ENCODE measurements at regions not wholly inside any gene's neighbourhood (a gene's known extent, or its start where the extent isn't known, plus 50 kb on each side); places are given as distances from the start of the nearest gene placed in this dataset.

DNA sequence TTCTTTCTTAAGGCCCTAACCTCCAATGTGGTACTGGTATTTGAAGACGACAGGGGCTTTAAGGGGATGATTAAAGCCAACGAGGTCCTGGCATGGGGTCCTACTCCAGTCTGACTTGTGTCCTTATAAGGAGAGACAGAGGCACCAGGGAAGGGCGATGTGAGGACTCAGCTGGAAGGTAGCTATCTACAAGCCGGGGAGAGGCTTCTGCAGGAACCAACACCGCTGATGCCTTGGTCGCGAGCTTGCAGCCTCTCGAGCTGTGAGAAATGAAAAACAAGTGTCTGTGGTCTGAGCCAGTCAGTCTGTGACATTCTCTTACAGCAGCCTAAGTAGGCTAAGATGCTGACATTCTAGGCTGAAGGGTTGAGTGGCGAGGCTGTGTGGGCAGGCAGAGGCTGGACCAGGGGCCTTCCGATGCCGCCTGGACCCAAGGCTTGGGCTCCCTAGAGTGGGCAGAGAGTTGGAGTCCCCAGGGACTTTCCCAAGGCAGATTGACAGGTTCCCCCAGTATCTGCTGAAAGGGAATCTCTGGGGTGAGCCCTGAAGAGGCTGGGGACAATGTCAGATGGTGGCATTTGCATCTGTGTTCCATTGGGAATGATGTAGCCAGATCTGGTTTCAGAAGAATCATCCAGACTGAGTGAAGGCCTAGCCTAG, 322.9 kb upstream of the HS6ST1 start:
- H3K9me3 Mint-ChIP-seq, result no peaks in the 10 kb centered on the region
- ChIA-PET POLR2A (no interaction called here), CTCF (no interaction called here)
- no peak overlapping the region for H3K4me3 Mint-ChIP-seq
- H3K27ac Mint-ChIP-seq, result no peak overlapping the region
- no peaks in the 10 kb centered on the region for H3K4me1 Mint-ChIP-seq
- peak; percentile 4 for DNase-seq
- peaks cover 2% of the 10 kb centered on the region for H3K27me3 Mint-ChIP-seq
- no peaks in the 10 kb centered on the region for H3K36me3 Mint-ChIP-seq (ENCODE audit: low read depth)

DNA sequence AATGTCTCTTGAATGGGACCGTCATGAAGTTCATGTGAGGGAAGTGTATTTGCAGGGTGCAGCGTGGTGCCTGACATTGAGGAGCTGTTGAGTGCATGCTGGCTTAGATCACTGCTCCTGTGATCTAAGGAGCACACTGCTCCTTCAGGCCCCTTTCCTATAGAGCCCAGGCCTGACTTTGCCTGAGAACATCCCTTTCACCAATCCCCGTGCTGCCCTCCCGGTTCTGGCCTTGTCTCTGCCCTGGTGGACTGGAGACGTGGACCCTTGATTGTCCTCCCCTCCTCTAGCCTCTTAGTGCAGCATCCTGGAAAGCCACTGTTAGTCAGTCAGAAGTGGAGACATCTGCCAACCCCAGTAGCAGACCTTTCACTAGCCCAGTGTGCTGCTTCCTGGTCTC, 323.6 kb upstream of the HS6ST1 start:
- DNase-seq, result peak; percentile 11
- ChIA-PET POLR2A (no interaction called here), CTCF (no interaction called here)
- Mint-ChIP-seq H3K27ac (no peak overlapping the region), H3K9me3 (no peaks in the 10 kb centered on the region), H3K36me3 (ENCODE audit: low read depth) (no peaks in the 10 kb centered on the region), H3K4me1 (no peaks in the 10 kb centered on the region), H3K4me3 (no peak overlapping the region), H3K27me3 (peaks cover 1% of the 10 kb centered on the region)

DNA sequence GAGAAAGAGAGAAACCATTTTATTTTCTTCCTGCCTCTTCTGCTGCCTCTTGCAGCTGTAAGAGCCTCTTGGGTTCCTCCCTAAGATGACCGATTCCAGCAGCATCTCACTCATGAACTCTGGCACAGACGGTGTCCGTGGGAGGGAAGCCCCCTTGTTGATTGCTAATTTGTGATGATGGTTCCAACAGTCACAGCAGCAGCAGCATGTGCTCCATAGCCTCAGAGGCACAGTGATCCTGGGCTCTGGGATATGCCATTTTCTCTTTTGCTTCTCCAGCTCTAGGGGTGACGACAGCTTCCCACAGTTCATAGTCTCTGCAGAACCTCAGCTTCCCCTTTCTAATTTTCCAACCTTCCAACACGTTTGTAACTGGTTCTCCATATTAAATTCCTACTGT, 324.2 kb upstream of the HS6ST1 start:
- no peaks in the 10 kb centered on the region for H3K36me3 Mint-ChIP-seq (ENCODE audit: low read depth)
- no peaks in the 10 kb centered on the region for H3K4me1 Mint-ChIP-seq
- no peak overlapping the region for H3K27ac Mint-ChIP-seq
- no peak overlapping the region for H3K4me3 Mint-ChIP-seq
- peak; percentile 9 for DNase-seq
- POLR2A ChIA-PET, result no interaction called here
- no peaks in the 10 kb centered on the region for H3K9me3 Mint-ChIP-seq
- CTCF ChIA-PET, result no interaction called here
- no peaks in the 10 kb centered on the region for H3K27me3 Mint-ChIP-seq

DNA sequence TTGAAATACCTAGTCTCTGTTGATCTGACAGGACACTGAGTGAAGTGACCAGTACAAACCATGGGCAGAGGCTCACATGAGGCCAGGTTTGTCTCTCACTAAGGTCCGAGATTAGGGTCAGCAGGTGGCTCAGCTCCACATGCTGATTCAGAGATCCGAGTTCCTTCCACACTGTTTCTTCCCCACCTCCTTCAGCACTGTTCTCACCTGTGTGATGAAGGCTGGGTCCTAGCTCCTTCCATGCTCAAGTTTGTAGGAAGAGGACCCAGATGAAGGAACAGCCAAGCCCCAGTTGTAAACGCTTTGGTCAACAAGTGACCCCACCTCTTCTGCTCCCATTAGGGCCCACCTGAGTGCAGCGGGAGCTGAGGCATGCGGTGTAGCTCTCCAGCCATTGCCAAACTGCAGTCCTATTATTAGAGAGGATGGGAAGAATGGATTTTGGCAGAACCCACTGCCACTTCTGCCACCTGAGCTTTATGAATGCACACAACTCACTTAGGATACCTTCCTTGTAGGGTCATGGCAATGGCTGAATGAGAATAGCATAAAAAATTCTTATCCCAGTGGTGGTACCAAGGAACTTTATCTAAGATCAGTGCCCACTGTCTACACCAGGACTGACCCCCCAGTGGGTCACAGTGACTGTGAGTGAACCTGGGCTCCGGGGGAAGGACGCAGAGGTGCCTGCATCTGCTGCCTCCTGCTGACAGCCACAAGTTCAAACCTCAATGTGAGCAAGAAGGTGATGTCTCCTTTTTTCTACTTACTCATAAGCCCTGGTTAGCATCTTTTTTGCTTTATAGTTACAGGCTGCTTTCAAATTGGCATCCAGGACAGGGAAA, 324.8 kb upstream of the HS6ST1 start:
- Mint-ChIP-seq H3K4me1 (no peaks in the 10 kb centered on the region), H3K4me3 (no peak overlapping the region), H3K27me3 (no peaks in the 10 kb centered on the region), H3K36me3 (ENCODE audit: low read depth) (no peaks in the 10 kb centered on the region), H3K9me3 (no peaks in the 10 kb centered on the region), H3K27ac (no peak overlapping the region)
- POLR2A ChIA-PET, result no interaction called here
- CTCF ChIA-PET, result no interaction called here
- DNase-seq, result peak; percentile 4

DNA sequence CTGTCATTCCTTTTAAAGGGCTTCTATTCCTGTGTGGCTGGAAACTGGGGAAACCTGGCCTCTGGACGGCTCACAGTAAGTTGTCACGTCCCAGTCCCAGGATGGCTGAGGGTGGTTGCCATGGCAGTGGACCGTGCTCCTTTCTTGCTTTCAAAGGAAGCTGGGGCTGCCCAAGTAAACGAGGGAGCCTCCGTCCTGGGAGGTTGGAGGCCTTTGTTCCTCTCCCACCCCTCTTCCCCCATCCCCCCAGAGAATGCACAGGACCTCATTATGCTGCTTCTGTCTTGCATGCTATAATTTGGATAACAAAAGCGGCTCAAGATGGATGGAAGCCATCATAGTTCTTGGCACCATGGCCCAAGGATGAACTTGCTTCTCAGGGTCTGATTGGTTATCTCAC, 325.5 kb upstream of the HS6ST1 start:
- no peaks in the 10 kb centered on the region for H3K4me1 Mint-ChIP-seq
- H3K27me3 Mint-ChIP-seq, result no peaks in the 10 kb centered on the region
- ChIA-PET CTCF (no interaction called here), POLR2A (no interaction called here)
- no peaks in the 10 kb centered on the region for H3K36me3 Mint-ChIP-seq (ENCODE audit: low read depth)
- H3K27ac Mint-ChIP-seq, result no peak overlapping the region
- H3K4me3 Mint-ChIP-seq, result no peak overlapping the region
- peak; percentile 10 for DNase-seq
- H3K9me3 Mint-ChIP-seq, result no peaks in the 10 kb centered on the region

DNA sequence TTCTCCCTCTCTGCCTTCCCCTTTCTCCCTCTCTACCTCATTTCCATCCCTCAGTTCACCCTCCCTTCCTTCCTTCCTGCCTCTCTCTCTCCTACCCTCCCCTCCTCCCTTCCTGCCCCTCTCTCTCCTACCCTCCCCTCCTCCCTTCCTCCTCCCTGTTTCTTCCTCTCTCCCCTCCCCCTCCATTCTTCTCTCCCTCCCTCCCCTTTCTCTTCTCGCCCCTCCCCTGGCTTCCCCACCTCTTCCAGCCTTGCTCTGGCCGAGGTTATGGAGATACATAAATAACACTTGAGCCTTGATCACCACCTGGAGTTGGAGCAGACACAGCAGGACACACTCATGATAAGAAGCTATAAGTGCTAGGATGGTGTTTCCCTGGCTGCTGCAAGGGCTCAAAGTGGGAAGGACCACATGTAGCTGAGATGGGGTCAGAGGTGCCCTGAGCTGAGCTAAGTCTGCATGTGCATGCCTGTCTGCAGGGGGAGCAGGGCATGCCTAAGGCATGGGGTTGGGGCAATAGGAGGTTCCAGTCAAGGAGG, 326.1 kb upstream of the HS6ST1 start:
- Mint-ChIP-seq H3K36me3 (ENCODE audit: low read depth) (no peaks in the 10 kb centered on the region), H3K27ac (no peak overlapping the region), H3K27me3 (no peaks in the 10 kb centered on the region), H3K4me3 (no peak overlapping the region), H3K4me1 (no peaks in the 10 kb centered on the region), H3K9me3 (no peaks in the 10 kb centered on the region)
- POLR2A ChIA-PET, result no interaction called here
- DNase-seq, result no peak
- CTCF ChIA-PET, result no interaction called here

DNA sequence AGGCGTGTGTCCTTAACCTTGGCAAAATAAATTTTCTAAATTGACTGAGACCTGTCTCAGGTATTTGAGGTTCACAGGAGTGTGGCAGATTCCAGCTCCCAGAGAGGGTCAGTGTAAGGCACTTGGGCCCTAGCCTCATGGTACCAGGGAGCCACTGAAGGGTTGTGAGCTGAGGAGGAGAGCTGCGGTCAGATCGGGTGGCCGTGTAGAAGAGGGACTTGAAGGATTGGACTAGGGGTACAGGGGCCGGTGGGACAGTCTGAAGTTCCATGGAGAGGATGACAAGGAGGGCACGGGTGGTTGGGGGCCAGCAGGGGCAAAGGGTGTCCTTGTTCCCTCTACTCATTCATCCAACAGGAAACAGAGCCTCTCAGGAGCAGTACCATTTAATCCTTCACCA, 327.0 kb upstream of the HS6ST1 start:
- POLR2A ChIA-PET, result no interaction called here
- Mint-ChIP-seq H3K27me3 (no peaks in the 10 kb centered on the region), H3K4me3 (no peak overlapping the region), H3K9me3 (no peaks in the 10 kb centered on the region), H3K4me1 (no peaks in the 10 kb centered on the region), H3K36me3 (ENCODE audit: low read depth) (no peaks in the 10 kb centered on the region), H3K27ac (no peak overlapping the region)
- CTCF ChIA-PET, result no interaction called here
- no peak for DNase-seq

DNA sequence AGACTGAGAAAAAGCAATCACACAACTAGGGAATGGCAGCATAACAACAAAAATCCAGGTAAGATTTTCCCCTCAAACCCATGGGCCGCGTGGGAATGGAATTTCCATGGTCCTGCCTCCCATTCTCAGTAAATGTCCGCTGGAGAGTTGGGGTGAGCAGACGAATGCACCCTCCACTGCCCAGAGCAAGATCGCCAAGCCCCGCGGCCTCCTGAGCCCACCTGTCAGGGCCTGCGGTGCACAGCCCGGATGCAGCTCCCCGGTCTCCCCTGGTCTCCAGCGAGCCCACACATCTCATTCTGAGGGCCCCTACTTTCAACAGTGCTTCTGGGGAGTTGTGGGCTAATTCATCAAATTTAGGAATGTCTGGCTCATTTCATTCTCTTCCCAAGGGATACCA, 327.4 kb upstream of the HS6ST1 start:
- Mint-ChIP-seq H3K36me3 (ENCODE audit: low read depth) (no peaks in the 10 kb centered on the region), H3K27ac (no peak overlapping the region), H3K4me3 (no peak overlapping the region), H3K27me3 (no peaks in the 10 kb centered on the region), H3K9me3 (no peaks in the 10 kb centered on the region), H3K4me1 (no peaks in the 10 kb centered on the region)
- ChIA-PET POLR2A (no interaction called here), CTCF (no interaction called here)
- no peak for DNase-seq

DNA sequence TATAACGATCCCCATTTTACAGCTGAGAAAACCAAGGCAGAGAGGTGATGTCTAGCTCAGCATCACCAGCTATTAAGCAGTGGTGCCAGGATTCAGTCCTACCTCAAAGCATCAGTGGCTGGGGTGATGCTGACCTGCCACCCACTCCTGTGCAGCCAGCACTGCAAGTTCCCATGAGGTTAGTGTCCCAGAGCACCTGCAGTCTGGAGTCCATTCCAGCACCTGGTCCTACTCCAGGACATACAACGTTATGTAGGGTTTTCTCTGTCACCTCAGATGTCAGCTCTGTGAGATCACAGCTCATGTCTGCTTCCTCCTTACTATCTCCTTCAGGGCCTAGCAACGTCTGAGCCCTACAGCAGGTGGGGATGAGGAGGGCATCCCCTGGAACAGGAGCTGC, 328.0 kb upstream of the HS6ST1 start:
- no peak overlapping the region for H3K4me3 Mint-ChIP-seq
- no peaks in the 10 kb centered on the region for H3K36me3 Mint-ChIP-seq (ENCODE audit: low read depth)
- no peaks in the 10 kb centered on the region for H3K4me1 Mint-ChIP-seq
- H3K27me3 Mint-ChIP-seq, result no peaks in the 10 kb centered on the region
- POLR2A ChIA-PET, result no interaction called here
- no peaks in the 10 kb centered on the region for H3K9me3 Mint-ChIP-seq
- CTCF ChIA-PET, result no interaction called here
- no peak overlapping the region for H3K27ac Mint-ChIP-seq
- DNase-seq, result no peak

DNA sequence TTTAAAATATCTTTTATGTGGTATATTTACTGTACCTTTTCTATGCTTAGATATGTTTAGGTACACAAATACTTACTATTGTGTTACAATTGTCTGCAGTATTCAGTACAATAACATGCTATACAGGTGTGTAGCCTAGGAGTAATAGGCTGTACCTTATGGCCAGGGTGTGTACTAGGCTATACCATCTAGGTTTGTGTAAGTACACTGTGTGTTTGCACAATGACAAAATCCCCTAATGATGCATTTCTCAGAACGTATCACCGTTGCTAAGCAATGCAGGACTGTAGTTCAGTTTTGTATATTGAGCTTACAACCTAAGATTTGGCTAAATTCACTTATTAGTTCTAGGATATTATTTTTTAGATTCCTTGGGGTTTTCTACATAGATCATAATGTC, 332.3 kb upstream of the HS6ST1 start:
- no peak for DNase-seq
- POLR2A ChIA-PET, result no interaction called here
- H3K4me1 Mint-ChIP-seq, result no peaks in the 10 kb centered on the region
- H3K4me3 Mint-ChIP-seq, result no peak overlapping the region
- CTCF ChIA-PET, result no interaction called here
- no peak overlapping the region for H3K27ac Mint-ChIP-seq
- peaks cover 8% of the 10 kb centered on the region for H3K27me3 Mint-ChIP-seq
- H3K9me3 Mint-ChIP-seq, result no peaks in the 10 kb centered on the region
- no peaks in the 10 kb centered on the region for H3K36me3 Mint-ChIP-seq (ENCODE audit: low read depth)

DNA sequence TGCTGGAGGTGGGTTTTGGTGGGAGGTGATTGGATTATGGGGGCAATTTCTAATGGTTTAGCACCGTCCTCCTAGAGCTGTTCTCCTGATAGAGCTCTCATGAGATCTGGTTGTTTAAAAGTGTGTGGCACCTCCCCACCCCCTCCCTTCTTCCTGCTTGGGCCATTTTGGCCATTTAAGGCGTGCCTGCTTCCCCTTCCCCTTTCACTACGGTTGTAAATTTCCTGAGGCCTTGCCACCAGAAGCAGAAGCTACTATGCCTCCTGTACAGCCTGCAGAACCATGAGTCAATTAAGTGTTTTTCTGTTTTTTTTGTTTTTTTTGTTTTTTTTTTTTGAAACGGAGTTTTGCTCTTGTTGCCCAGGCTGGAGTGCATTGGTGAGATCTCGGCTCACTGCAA, 335.7 kb upstream of the HS6ST1 start:
- H3K27me3 Mint-ChIP-seq, result peaks cover 21% of the 10 kb centered on the region
- ChIA-PET CTCF (no interaction called here), POLR2A (no interaction called here)
- H3K9me3 Mint-ChIP-seq, result no peaks in the 10 kb centered on the region
- no peak overlapping the region for H3K4me3 Mint-ChIP-seq
- H3K36me3 Mint-ChIP-seq (ENCODE audit: low read depth), result no peaks in the 10 kb centered on the region
- no peak overlapping the region for H3K27ac Mint-ChIP-seq
- DNase-seq, result no peak
- no peaks in the 10 kb centered on the region for H3K4me1 Mint-ChIP-seq

DNA sequence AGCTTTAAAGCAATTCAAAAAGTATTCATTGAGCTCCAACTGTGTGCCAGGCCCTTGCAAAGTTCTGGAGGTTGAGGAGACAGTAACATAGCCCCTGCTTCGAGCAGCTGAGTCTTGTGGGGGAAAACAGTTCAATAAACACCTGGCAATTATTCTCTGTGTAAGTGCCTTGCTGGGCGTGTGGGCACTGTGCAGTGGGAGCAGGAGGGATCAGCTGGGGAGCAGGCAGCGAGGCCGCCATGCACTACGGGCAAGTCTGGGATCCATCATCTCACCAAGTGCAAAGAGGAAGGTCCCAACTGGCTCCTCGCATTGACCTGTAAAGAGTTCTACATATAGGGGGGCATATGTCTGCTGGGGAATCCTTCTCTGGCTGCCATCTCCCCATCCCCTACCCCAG, 342.2 kb upstream of the HS6ST1 start:
- no peaks in the 10 kb centered on the region for H3K4me1 Mint-ChIP-seq
- POLR2A ChIA-PET, result no interaction called here
- no peak overlapping the region for H3K27ac Mint-ChIP-seq
- H3K36me3 Mint-ChIP-seq (ENCODE audit: low read depth), result no peaks in the 10 kb centered on the region
- DNase-seq, result no peak
- no peaks in the 10 kb centered on the region for H3K9me3 Mint-ChIP-seq
- CTCF ChIA-PET, result no interaction called here
- no peak overlapping the region for H3K4me3 Mint-ChIP-seq
- H3K27me3 Mint-ChIP-seq, result peaks cover 12% of the 10 kb centered on the region

DNA sequence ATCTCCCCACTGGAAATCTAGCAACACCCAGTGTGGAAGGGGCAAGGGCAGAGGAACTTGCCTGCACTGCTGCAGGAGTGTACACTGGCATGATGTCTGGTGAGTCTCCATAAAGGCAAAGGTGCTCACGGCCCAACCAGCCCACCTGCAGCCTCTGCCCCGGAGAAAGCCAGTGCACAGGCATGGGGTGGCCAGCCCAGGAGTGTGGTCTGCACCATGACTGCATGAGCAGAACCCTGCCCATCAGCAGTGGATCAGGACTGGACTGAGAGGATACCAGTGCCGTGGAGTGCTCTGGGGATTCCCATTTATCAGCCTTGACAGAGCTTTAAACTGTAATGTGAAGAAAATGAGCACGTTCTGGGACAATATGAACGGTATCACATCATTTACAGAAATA, 342.6 kb upstream of the HS6ST1 start:
- H3K27me3 Mint-ChIP-seq, result peaks cover 12% of the 10 kb centered on the region
- CTCF ChIA-PET, result no interaction called here
- POLR2A ChIA-PET, result no interaction called here
- no peak overlapping the region for H3K27ac Mint-ChIP-seq
- H3K4me3 Mint-ChIP-seq, result no peak overlapping the region
- no peaks in the 10 kb centered on the region for H3K36me3 Mint-ChIP-seq (ENCODE audit: low read depth)
- DNase-seq, result no peak
- no peaks in the 10 kb centered on the region for H3K9me3 Mint-ChIP-seq
- H3K4me1 Mint-ChIP-seq, result no peaks in the 10 kb centered on the region

DNA sequence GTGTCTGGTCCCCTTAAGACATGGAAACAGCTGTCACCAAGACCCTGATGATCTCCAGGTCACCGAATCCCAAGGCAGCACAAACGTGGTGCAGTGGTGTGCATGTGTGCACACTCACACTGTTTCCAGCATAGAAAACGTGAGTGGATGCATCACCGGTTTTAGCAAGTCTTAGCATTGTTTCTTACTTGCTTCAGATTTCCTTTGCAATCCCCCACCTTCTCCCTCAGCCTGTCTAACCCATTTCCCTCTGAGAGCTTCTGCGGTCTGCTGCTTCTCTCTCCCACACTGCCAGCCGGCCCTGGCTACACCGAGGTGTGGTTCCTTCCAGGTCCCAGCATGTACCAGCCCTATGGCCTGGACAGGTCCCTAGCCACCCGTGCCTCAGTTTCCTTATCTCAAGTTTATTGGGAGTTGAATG, 343.4 kb upstream of the HS6ST1 start:
- Mint-ChIP-seq H3K27me3 (peaks cover 12% of the 10 kb centered on the region), H3K36me3 (ENCODE audit: low read depth) (no peaks in the 10 kb centered on the region), H3K4me3 (no peak overlapping the region), H3K27ac (no peak overlapping the region), H3K4me1 (no peaks in the 10 kb centered on the region), H3K9me3 (no peaks in the 10 kb centered on the region)
- ChIA-PET POLR2A (no interaction called here), CTCF (no interaction called here)
- no peak for DNase-seq

All from activated CD4-positive, alpha-beta memory T cell treated with anti-CD3 and anti-CD28 coated beads, Interleukin-2, amount 10 ng/mL, durations not matched to agents 7 days and 5 days (primary cell).